GM23248 (cell line): ENCODE measurements at regions not wholly inside any gene's neighbourhood (a gene's known extent, or its start where the extent isn't known, plus 50 kb on each side); places are given as distances from the start of the nearest gene placed in this dataset.

Source experiments
- DNase-seq: peaks from one replicate; pipeline ENCODE4 v3.0.0-alpha.2; 2015
- H2AFZ ChIP-seq: fragments of 200-600 bp; sonication (generic); 2 replicates; pipeline ENCODE4 v1.6.1; 2016; ENCODE audit warnings: antibody characterized with exemption
- H3F3A ChIP-seq: fragments of 200-600 bp; sonication (generic); 2 replicates; pipeline ENCODE4 v1.6.1; 2016; ENCODE audit warnings: mild to moderate bottlenecking, antibody characterized with exemption, mixed run types; ENCODE audit not compliant: insufficient read depth
- H3K27ac ChIP-seq: fragments of 200-600 bp; sonication (generic); 2 replicates; pipeline ENCODE4 v1.5.1; 2016; ENCODE audit warnings: mild to moderate bottlenecking
- H3K27me3 ChIP-seq: fragments of 200-600 bp; sonication (generic); replicated peaks from 2 replicates; pipeline ENCODE4 v1.6.1; 2016; ENCODE audit warnings: mild to moderate bottlenecking; ENCODE audit not compliant: insufficient read depth
- H3K36me3 ChIP-seq: fragments of 200-600 bp; sonication (generic); 2 replicates; pipeline ENCODE4 v1.6.1; 2016; ENCODE audit warnings: low read depth, mild to moderate bottlenecking
- H3K4me1 ChIP-seq: fragments of 200-600 bp; sonication (generic); 2 replicates; pipeline ENCODE4 v1.6.1; 2016; ENCODE audit warnings: mild to moderate bottlenecking; ENCODE audit not compliant: insufficient read depth
- H3K4me2 ChIP-seq: fragments of 200-600 bp; sonication (generic); one replicate; pipeline ENCODE4 v1.6.1; 2016; ENCODE audit warnings: mild to moderate bottlenecking; ENCODE audit not compliant: unreplicated experiment
- H3K4me3 ChIP-seq: fragments of 200-600 bp; sonication (generic); 2 replicates; pipeline ENCODE4 v1.5.1; 2016; ENCODE audit warnings: mild to moderate bottlenecking
- H3K79me2 ChIP-seq: fragments of 200-600 bp; sonication (generic); 2 replicates; pipeline ENCODE4 v1.6.1; 2016; ENCODE audit warnings: mild to moderate bottlenecking; ENCODE audit not compliant: insufficient read depth
- H3K9ac ChIP-seq: fragments of 200-600 bp; sonication (generic); 2 replicates; pipeline ENCODE4 v1.6.1; 2016; ENCODE audit warnings: mild to moderate bottlenecking
- H3K9me2 ChIP-seq: fragments of 200-600 bp; sonication (generic); 2 replicates; pipeline ENCODE4 v1.6.1; 2016; ENCODE audit warnings: mixed run types, mild to moderate bottlenecking, moderate library complexity; ENCODE audit not compliant: insufficient read depth
- H3K9me3 ChIP-seq: fragments of 200-600 bp; sonication (generic); one replicate; pipeline ENCODE4 v1.6.1; 2017; ENCODE audit warnings: low read depth
- H4K20me1 ChIP-seq: fragments of 200-600 bp; sonication (generic); 2 replicates; pipeline ENCODE4 v1.6.0; 2016; ENCODE audit not compliant: insufficient read depth
- EZH2 ChIP-seq: fragments of 200-600 bp; sonication (generic); IDR thresholded peaks from 2 replicates; pipeline ENCODE4 v1.6.1; 2018; ENCODE audit warnings: antibody characterized with exemption, mild to moderate bottlenecking; ENCODE audit not compliant: insufficient read depth, poor library complexity, severe bottlenecking
- EZH2phosphoT487 ChIP-seq: fragments of 200-600 bp; sonication (generic); IDR thresholded peaks from 2 replicates; pipeline ENCODE4 v1.6.1; 2018; ENCODE audit warnings: antibody characterized with exemption, moderate library complexity, mild to moderate bottlenecking, low read depth; ENCODE audit not compliant: insufficient read depth
- WGBS, 2 experiments: methylation state at CpG; one replicate each; pipeline ENCODE4 v1.1.6; 2015 to 2017; ENCODE audit warnings: low lambda C conversion rate in 2 of 2, low coverage in 1 of 2; ENCODE audit errors: missing lambda C conversion rate in 2 of 2; 5-methylcytosine and 5-hydroxymethylcytosine counted together
- in situ Hi-C: fragments of 300-500 bp; cut with MboI; formaldehyde crosslinking; loops from 2 replicates; pipeline ENCODE4 v1.15.0; 2020

DNA sequence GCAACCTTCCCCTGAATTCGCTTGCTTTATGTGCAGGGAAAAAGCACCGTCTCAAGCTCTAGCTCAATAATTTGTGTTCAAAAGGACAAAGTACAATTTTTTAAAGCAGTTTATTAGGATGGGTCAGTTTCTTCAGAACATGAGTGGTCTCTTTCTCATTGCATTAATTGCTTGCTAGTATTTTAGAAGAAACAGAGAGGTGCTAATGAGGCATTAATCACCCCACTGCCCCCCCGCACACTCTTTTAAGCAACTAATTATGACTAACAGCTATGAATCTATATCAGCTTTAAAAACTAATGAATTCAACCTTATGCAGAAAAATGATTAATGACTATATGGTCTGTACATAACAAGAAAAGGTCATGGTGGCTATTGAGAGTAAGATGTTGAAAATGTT lies 262.1 kb upstream of the ST6GAL2 start:
- Histone ChIP-seq H3K9ac (no peak overlapping the region), H3K9me3 (no peaks in the 10 kb centered on the region), H3K27me3 (0 out of 2 replicates have a peak, but pooled peaks cover 6% of the 10 kb centered on the region), H4K20me1 (no peaks in the 10 kb centered on the region), H3K4me3 (no peak overlapping the region), H3F3A (no peaks in the 10 kb centered on the region), H3K4me1 (no peaks in the 10 kb centered on the region), H3K36me3 (no peaks in the 10 kb centered on the region), H3K27ac (no peak overlapping the region), H2AFZ (no peak overlapping the region), H3K79me2 (no peaks in the 10 kb centered on the region), H3K4me2 (no peak overlapping the region), H3K9me2 (no peaks in the 10 kb centered on the region)
- TF ChIP-seq EZH2phosphoT487 = no peak
- TF ChIP-seq EZH2 = no peak
- in situ Hi-C loops = no loop called here
- DNase-seq = no peak
- 25 to 30% methylated on average over 3 of the region's 3 CpGs for WGBS, 2 experiments

DNA sequence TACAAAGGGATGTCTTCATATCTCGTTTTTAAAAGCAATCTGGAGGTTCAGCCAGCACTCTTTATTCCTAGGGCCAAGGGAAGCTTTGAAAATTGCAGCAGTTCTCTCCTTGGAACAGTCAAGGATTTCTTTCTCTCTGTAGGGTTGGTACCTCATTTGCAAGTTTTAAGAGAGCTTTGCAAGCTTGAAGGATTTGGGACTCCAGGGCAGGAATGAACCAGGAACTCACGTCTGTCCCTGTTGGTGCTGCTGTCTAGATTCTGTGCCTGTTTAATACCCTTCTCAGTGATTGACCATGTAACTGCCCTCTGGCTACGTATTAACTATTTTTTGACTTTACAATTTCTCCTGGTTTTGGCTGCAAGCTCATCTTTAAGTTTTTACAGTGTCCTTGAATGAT lies 262.5 kb upstream of the ST6GAL2 start:
- no peak overlapping the region for H3K4me2 ChIP-seq
- no peak for TF ChIP-seq EZH2
- no peak for TF ChIP-seq EZH2phosphoT487
- no peaks in the 10 kb centered on the region for H3K79me2 ChIP-seq
- no peaks in the 10 kb centered on the region for H3F3A ChIP-seq
- no peak overlapping the region for H3K27ac ChIP-seq
- H2AFZ ChIP-seq = no peak overlapping the region
- H3K4me3 ChIP-seq = no peak overlapping the region
- H3K9me3 ChIP-seq = no peaks in the 10 kb centered on the region
- no peak for DNase-seq
- WGBS, 2 experiments = 1 to 4% methylated on average over 3 of the region's 3 CpGs
- no peaks in the 10 kb centered on the region for H4K20me1 ChIP-seq
- H3K27me3 ChIP-seq = 0 out of 2 replicates have a peak, but pooled peaks cover 6% of the 10 kb centered on the region
- no peaks in the 10 kb centered on the region for H3K4me1 ChIP-seq
- no peaks in the 10 kb centered on the region for H3K9me2 ChIP-seq
- no peak overlapping the region for H3K9ac ChIP-seq
- no peaks in the 10 kb centered on the region for H3K36me3 ChIP-seq
- in situ Hi-C loops = no loop called here

DNA sequence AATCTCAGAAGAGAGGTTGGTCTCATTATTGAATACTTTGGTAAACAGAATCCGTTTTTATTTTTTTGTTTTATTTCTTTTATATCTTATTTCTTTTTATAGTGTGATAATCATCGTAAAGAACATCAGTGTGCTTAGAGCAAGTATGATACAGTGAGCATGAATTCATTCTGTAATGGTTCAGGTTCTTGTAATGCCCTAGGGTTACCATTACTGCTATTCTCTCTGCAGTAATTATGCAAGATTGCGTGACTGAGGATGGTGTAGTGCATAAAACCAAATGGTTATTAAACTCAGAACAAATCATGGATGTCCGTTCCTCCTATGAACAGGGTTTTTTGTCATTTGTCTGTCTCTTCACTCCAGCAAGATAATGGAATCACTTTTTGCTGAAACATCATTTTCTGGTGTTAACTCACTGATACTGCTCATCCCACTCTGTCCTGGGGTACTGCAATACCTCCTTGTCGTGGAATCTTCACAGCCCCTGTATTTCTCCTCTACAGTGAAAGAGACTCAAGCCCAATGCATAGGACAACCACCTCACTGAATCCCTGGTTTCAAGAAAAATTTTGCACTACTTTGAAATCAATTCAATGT lies 274.8 kb upstream of the ST6GAL2 start:
- Histone ChIP-seq H3K27ac (no peak overlapping the region), H3K9me2 (no peaks in the 10 kb centered on the region), H3K4me3 (no peak overlapping the region), H3K4me1 (no peaks in the 10 kb centered on the region), H3F3A (no peaks in the 10 kb centered on the region), H3K9me3 (no peaks in the 10 kb centered on the region), H3K9ac (no peak overlapping the region), H3K79me2 (no peaks in the 10 kb centered on the region), H3K27me3 (no peaks in the 10 kb centered on the region), H2AFZ (no peak overlapping the region), H4K20me1 (no peaks in the 10 kb centered on the region), H3K36me3 (no peaks in the 10 kb centered on the region), H3K4me2 (no peak overlapping the region)
- DNase-seq = no peak
- 19% methylated on average over 5 of the region's 5 CpGs for WGBS, 2 experiments
- TF ChIP-seq EZH2phosphoT487 = no peak
- TF ChIP-seq EZH2 = no peak
- in situ Hi-C loops = no loop called here

DNA sequence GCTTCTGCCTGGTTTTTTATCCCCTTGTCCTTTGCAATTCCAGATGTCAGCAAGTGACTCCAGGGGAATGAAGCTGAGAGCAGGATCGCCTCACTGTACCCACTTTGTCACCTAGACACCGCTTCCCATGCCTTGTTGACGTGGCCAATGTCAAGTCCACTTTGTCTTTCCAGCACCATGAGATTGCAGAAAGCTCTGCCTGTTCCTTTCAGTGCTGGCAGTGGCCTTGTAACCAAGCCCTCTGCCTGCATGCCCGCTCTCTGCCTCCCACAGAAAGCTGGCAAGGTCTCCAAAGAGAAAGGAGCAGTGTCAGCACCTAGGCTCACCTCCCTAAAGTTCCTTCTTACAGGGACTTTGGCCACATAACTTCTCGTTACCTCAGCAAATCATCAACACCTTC lies 282.2 kb upstream of the ST6GAL2 start:
- in situ Hi-C loops = no loop called here
- TF ChIP-seq EZH2phosphoT487 (no peak), EZH2 (no peak)
- Histone ChIP-seq H3K4me3 (no peak overlapping the region), H3K4me1 (no peaks in the 10 kb centered on the region), H4K20me1 (no peaks in the 10 kb centered on the region), H3F3A (no peaks in the 10 kb centered on the region), H3K9me3 (no peaks in the 10 kb centered on the region), H3K79me2 (no peaks in the 10 kb centered on the region), H3K9ac (no peak overlapping the region), H3K9me2 (no peaks in the 10 kb centered on the region), H3K27ac (no peak overlapping the region), H2AFZ (no peak overlapping the region), H3K4me2 (no peak overlapping the region), H3K27me3 (no peaks in the 10 kb centered on the region), H3K36me3 (no peaks in the 10 kb centered on the region)
- WGBS, 2 experiments = 7 to 19% methylated on average over 5 of the region's 5 CpGs
- no peak for DNase-seq

DNA sequence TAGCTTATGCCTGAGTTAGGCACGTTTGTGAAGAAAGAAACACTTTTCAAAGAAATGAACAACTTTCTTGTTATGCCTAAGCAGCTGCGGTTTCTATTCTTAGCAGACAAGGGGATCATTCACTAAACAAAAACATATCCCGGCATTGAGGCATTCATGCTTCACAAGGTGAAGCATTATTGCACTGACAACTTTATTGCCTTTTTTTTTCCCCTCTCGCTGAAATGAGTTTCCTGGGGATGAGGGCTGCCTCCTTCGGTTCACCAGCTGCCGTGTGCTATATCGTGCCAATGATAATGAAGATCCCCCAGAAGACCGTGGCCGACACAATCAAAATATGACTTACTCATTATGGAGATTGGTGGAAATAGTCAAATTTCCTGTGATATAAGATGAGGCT lies 288.2 kb upstream of the ST6GAL2 start:
- Histone ChIP-seq H3K9me3 (no peaks in the 10 kb centered on the region), H3K4me2 (no peak overlapping the region), H3K9me2 (no peaks in the 10 kb centered on the region), H3F3A (no peaks in the 10 kb centered on the region), H3K4me1 (no peaks in the 10 kb centered on the region), H2AFZ (no peak overlapping the region), H3K9ac (no peak overlapping the region), H3K27me3 (no peaks in the 10 kb centered on the region), H3K4me3 (no peak overlapping the region), H3K79me2 (no peaks in the 10 kb centered on the region), H4K20me1 (no peaks in the 10 kb centered on the region), H3K27ac (no peak overlapping the region), H3K36me3 (no peaks in the 10 kb centered on the region)
- in situ Hi-C loops = no loop called here
- DNase-seq = no peak
- TF ChIP-seq EZH2 = no peak
- no peak for TF ChIP-seq EZH2phosphoT487
- 20 to 25% methylated on average over 9 of the region's 9 CpGs for WGBS, 2 experiments
